Middle frontal gyrus (tissue), 1 donor: ENCODE measurements at regions not wholly inside any gene's neighbourhood (a gene's known extent, or its start where the extent isn't known, plus 50 kb on each side); places are given as distances from the start of the nearest gene placed in this dataset.
"Not testable (repeated sequence)": the region's sequence is repeated elsewhere in the genome, so short reads cannot be mapped to it uniquely, and the experiment has no call there.

Experiments used
- DNase-seq: peaks from one replicate; pipeline ENCODE4 v3.0.0-alpha.2; 2015; ENCODE audit warnings: low spot score; ENCODE audit errors: extremely low spot score

GRCh38 chr15:95772982-95773381 is 557.5 kb upstream of the NR2F2 start:
- DNase-seq: no peak

DNA sequence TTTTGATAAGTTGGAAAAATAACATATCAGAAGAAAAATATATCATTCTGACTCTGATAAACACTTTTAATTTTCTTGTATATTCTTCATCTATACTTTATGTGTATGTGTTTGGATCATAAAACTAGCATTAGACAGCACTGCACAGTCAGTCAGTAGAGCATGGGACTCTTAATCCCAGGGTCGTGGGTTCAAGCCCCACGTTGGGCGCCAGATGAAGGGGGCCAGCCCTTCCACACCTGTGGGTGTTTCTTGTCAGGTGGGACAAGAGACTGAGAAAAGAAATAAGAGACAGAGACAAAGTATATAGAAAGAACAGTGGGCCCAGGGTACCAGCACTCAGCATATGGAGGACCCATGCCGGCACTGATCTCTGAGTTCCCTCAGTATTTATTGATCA is 546.0 kb upstream of the NR2F2 start:
- no peak for DNase-seq

DNA sequence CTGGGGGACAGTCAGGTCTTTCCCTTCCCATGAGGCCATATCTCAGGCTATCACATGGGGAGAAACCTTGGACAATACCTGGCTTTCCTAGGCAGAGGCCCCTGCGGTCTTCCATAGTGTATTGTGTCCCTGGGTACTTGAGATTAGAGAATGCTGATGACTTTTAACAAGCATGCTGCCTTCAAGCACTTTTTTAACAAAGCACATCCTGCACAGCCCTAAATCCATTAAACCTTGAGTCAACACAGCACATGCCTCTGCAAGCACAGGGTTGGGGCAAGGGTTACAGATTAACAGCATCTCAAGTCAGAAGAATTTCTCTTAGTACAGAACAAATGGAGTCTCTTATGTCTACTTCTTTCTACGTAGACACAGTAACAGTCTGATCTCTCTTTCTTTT is 545.2 kb upstream of the NR2F2 start:
- DNase-seq: not testable (repeated sequence)

DNA sequence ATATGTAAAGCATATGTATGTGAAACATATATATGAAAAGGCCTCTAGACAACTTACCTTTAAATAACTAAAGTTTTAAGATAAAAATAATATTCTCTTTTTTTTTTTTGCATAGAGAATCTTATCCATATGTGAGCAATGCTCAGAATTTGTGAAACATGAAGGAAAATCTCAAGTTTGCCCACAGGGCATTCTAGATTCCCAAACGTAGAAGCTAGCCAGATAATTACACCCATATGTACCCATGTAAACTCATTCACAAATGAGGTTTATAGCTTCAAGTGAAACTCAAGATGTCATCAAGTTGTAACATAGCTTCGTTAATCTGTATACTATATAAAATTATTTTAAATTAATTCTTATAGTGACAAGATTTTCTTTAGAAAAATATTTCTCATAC is 537.3 kb upstream of the NR2F2 start:
- no peak for DNase-seq

- no peak for DNase-seq
Observed at GRCh38 chr15:95795386-95795785, 535.1 kb upstream of the NR2F2 start.

DNA sequence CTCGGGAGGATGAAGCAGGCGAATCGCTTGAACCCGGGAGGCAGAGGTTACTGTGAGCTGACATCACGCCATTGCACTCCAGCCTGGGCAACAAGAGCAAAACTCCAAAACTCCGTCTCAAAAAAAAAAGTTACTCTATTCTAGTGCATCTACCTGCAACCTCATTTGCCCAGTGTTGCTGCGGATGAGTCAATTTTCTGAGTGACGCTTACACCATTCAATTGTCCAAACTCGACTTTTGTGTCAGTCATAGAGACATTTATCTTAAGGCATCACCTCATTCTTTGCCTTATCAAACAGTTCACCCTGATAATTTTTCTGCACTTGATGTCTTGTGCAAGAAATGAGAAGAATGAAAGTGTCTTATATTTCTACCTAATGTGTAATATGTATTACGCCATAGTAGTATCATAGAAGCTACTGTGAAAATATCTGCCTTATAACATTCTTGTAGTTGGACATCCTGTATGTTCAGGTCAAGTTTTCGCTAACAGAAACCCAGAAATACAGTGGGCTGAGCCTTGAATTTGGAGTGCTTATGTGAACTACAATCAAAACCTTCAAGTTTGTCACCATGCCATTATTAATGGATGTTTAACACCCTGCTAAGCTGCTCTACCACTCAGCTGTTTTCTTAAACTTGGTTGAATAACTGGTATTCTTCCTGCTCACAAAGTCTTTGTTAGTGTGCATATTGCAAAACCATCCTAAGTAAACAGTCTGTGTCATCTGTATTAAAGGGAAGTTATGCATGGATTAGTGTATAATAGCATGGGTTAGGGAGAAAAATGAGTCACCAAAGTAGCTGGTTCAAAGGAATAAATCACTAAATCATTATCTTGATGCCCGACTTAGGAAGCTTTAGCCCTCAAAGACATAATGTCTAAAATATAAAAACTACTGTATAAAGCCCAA is 531.0 kb upstream of the NR2F2 start:
- DNase-seq: no peak

- no peak for DNase-seq
Observed at GRCh38 chr15:95804484-95804883, 526.0 kb upstream of the NR2F2 start.

DNA sequence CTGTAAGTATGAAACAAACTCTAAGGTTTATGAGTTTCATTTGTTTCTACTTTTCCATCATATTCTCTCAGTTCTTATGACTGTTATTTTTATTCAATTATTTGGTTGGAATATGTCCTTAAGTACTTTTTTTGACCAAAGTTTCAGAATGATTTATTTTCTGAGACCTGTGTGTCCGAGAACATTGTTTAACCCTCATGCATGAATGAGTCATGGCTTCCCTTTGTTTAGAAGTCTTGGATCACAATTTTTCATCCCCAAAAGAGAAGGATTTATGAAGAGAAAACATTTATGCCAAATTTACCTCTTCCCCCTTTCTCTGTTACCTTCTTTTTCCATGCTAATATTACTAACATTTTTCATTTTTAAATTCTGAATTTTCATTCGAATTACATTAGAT is 518.0 kb upstream of the NR2F2 start:
- no peak for DNase-seq

DNA sequence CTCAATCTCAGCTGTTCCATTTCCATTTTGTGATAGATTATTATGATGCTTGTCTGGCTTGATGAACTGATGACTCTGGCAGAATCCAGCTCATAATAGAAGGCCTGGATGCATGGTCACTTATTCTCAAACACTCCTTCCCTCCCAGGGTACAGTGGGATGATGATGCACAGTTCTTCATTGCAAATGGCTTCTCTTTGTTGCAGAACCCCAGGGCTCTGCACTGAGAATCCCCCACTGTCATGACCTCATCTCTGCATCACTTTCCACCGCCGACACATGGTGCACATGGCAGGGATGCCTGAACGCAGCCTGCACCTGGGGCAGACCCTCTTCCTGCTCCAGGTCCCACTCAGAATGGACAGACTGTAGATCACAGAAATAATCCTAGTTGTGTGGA is 515.6 kb upstream of the NR2F2 start:
- no peak for DNase-seq

DNA sequence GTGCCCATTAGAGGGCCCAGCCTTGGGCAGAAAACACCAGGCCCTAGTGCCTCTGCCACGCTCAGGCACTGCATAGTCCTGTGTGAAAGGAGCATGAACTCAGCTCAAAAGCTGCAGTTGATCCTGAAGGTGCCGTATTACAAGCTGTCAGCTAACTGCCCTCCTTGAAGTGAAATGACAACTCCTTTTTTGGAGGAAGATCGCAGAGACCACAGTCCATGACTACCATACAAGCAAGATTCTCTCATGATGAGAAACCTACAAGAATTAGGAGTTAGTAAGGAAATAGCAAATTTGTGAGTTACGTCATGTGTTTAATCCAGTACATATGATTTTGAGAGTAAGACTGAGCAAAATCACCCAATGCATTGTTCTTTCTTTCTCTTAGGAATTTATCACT is 513.9 kb upstream of the NR2F2 start:
- DNase-seq: no peak

DNA sequence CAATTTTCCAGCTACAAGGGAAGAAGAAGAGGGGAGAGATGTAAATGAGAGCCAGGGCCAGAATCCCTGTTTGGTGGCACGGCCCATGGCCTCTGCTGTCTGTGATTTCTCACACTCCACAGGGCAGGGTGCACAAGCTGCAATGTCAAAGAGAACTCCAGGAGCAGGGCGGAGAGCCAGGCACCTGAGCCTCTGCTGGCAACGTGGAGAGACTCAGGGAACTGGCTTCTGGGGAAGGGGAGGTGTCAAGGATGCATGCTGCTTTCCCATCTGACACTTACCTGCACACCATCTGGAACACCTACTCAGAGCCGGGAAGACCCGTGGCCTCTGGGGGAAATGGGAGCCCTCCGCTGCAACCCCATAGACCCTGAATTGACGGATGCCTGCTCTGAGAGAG is 507.5 kb upstream of the NR2F2 start:
- DNase-seq: no peak

- no peak for DNase-seq
Observed at GRCh38 chr15:95825208-95825607, 505.3 kb upstream of the NR2F2 start.

DNA sequence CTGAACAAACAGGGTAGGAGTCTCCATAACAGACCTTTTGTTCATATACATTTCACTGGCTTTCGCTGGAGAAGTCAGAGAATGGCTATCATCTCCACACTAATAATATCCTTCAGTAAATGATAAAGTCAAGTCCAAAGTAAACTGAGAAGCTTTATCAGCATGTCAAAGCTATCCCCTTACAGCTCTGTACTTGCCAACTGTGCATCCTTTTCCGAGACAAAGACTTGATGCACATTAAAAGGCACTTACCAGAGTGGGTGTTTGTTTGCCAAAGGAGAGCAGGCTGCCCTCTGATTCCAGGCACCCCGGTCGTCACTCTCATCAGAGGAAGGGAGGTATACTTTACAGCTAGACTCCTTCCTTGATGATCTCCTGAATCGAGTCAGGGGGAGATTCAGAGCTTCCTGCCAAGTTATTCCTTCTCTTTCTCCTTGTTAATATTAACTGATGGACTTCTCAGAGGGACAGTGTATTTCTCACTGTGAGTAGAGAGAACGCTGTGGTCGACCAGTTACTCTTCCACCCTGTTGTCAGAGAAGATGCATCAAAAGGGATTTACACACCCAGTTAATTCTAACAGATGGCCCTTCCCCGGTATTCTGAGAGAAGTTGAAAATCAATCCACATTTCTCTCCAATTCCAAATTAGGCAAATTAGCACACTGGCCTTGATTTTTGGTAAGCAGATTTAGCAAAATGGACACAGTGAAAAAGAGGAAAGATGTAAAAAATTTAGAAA is 504.7 kb upstream of the NR2F2 start:
- DNase-seq: no peak

DNA sequence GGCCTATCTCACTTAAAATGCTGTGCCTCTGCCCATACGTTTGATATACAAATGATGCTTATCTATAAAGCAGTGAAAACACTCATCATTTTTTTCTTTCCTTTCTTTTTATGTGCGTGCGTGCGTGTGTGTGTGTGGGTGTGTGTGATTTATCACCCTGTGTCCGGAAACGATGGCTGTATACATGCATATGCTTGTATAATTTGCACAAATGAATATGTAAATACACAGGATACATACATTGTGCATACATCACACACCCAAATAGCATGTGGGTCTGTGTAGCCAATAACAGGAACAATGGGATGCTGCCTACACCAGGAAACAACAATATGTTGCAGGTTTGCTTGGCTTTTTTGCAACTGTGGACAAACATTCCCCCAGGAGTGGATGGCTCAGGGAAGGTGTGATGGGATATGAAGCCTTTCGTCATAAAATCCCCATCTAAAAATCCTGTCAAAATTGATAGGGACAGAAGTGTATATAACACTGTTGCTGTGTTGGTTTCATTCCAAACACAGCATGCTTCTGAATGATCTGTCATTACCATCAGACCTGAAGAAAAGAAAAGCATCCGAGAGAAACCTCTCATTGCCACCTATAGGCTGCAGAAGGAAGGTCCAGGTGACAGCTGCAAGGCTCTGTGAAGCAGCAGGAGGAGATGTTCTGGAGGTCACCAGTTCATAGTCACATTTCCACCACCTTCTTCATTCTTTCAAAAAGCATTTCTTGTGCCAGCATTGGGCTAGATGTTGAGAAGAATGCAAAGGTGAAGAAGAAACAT is 503.9 kb upstream of the NR2F2 start:
- no peak for DNase-seq

- no peak for DNase-seq
Observed at GRCh38 chr15:95829062-95829461, 501.4 kb upstream of the NR2F2 start.

- no peak for DNase-seq
Observed at GRCh38 chr15:95830281-95830680, 500.2 kb upstream of the NR2F2 start.

- no peak for DNase-seq
Observed at GRCh38 chr15:95832668-95833067, 497.8 kb upstream of the NR2F2 start.

GRCh38 chr15:95834028-95834804 is 496.3 kb upstream of the NR2F2 start:
- DNase-seq: no peak

DNA sequence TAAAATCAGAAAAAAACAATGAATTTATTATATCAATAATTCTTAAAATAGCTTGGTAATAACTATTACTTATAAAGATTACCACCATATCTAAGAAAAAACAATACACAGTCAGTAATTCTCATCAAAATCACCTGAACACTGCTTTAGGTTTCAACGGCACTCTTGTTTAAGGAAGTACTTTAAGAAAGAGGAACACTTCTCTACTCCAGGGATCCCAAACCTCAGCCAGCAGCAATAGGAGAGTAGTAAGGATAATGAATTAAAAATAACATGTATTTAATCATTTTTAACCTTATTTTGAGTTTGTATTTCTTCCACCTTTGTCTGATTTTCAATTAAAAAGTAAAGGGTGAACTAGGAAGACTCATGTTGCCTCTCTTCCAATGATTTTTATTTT is 494.0 kb upstream of the NR2F2 start:
- no peak for DNase-seq

DNA sequence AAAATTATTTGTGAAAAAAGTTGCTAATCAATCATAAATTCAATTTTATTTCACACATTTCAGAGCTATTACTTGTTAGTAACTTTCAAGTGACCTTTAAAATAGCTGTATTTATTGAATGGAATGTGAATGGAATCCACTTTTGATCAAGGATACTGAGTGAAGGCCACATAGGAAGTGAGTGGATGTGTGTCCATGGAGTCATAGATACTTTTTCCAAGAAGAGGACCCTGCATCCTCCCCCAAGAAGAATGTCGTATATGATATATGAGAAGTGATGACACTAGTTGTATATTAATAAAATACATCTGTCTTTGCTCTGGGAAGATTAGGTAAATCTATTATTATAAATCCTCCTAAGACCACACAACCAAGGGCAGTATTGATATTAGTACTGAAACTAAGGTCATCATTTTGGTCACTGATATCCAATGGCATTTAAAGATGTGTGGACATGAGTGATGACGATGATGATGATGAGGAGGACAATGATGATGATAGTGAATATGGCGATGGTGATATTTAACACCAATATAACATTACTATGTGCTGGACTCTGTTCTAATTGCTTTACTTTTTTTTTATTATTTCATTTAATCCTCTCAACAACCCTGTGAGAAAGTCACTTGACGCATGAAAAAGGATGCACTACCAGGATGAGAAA is 493.0 kb upstream of the NR2F2 start:
- DNase-seq: no peak

DNA sequence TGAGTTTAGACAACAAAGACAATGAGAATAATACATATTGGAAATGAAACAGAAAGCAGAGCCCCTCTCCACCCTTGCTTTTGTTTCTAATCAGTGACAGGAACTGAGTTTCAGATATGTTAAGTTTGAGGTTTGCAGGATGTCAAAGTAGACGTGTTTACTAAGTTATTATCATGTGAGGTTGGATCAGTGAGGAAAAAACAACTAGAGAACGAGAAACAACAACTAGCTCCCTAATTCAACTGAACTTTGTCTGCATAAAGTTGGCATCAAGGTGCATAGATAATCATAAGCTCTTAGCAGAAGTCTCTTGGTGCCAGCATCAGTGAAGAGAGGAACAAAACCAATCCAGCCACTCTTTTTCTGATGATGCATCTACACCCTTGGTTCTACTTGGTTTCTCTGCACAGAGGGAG is 491.1 kb upstream of the NR2F2 start:
- no peak for DNase-seq
